Esophagus muscularis mucosa (tissue), 4 donors: ENCODE measurements at regions not wholly inside any gene's neighbourhood (a gene's known extent, or its start where the extent isn't known, plus 50 kb on each side); places are given as distances from the start of the nearest gene placed in this dataset.

Experiments used
- CTCF ChIP-seq, 3 experiments: fragments of 200-600 bp in 2 of 3; fragments of 450-650 bp in 1 of 3; sonication (generic) in 2 of 3; IDR thresholded peaks; one replicate each; pipeline ENCODE4 v1.5.1; 2017 to 2019; ENCODE audit warnings: antibody characterized with exemption in 3 of 3, mild to moderate bottlenecking in 2 of 3, moderate library complexity in 1 of 3
- EP300 ChIP-seq: sonication (generic); formaldehyde crosslinking; IDR thresholded peaks from one replicate; pipeline ENCODE4 v1.6.1; 2017; ENCODE audit warnings: antibody characterized with exemption
- POLR2A ChIP-seq: fragments of 450-650 bp; IDR thresholded peaks from one replicate; pipeline ENCODE4 v1.6.1; 2017; ENCODE audit warnings: antibody characterized with exemption, moderate library complexity, mild to moderate bottlenecking, low read depth
- POLR2AphosphoS5 ChIP-seq, 2 donors: sonication (generic); formaldehyde crosslinking; IDR thresholded peaks; one replicate each; pipeline ENCODE4 v1.6.1; 2017; ENCODE audit warnings: antibody characterized with exemption in 2 of 2

DNA sequence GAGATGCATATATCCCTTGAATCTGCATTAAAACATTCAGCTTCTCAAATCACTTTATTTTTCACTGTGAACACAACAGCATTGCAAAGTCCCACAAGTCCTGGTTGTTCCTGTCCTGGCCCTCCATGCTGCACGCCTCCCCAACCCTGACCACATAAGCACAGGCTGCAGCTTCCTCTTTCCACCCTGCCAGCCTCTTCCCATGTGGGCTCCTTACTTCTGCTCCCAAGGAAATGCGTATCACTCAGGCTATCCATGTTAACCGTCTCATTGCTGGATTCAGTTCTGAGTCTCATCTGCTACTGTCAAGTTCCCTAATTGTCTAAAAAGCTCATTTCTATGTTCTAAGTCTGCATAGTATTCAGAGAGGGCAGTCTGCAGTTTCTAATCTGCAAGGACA is 89.7 kb upstream of the ZPBP start:
- TF ChIP-seq POLR2A (no peak), CTCF (IDR thresholded peaks at IDR 0.05) (no peak), EP300 (no peak), POLR2AphosphoS5 (IDR thresholded peaks at IDR 0.05) (no peak)
